GM12891 (cell line): ENCODE measurements at regions not wholly inside any gene's neighbourhood (a gene's known extent, or its start where the extent isn't known, plus 50 kb on each side); places are given as distances from the start of the nearest gene placed in this dataset.

Experiments used
- PAX5 ChIP-seq: IDR thresholded peaks from 2 replicates; pipeline ENCODE4 v1.6.1; 2011; ENCODE audit warnings: low read length, moderate library complexity, mild to moderate bottlenecking; ENCODE audit not compliant: insufficient read depth, severe bottlenecking
- POLR2A ChIP-seq: IDR thresholded peaks from 2 replicates; pipeline ENCODE4 v1.6.1; 2011; ENCODE audit warnings: low read depth, low read length, control low read depth
- POLR2AphosphoS5 ChIP-seq: IDR thresholded peaks from 2 replicates; pipeline ENCODE4 v1.6.1; 2011; ENCODE audit warnings: low read depth, low read length, control low read depth
- POU2F2 ChIP-seq: IDR thresholded peaks from 2 replicates; pipeline ENCODE4 v1.6.1; 2011; ENCODE audit warnings: low read depth, mild to moderate bottlenecking, control low read depth, low read length, moderate library complexity
- SPI1 ChIP-seq: IDR thresholded peaks from 2 replicates; pipeline ENCODE4 v1.6.1; 2011; ENCODE audit warnings: low read depth, low read length, control low read depth
- TAF1 ChIP-seq: IDR thresholded peaks from 2 replicates; pipeline ENCODE4 v1.6.1; 2011; ENCODE audit warnings: low read depth, low read length, control low read depth

- TF ChIP-seq PAX5, result no peak
- TF ChIP-seq POLR2A, result no peak
- TF ChIP-seq POLR2AphosphoS5, result no peak
- no peak for TF ChIP-seq TAF1
- no peak for TF ChIP-seq SPI1
- TF ChIP-seq POU2F2, result no peak
Observed at GRCh38 chr12:127358888-127359287, 908.1 kb upstream of the TMEM132C start.
